Peyer's patch (tissue), 4 donors: ENCODE measurements at regions not wholly inside any gene's neighbourhood (a gene's known extent, or its start where the extent isn't known, plus 50 kb on each side); places are given as distances from the start of the nearest gene placed in this dataset.

Experiments used
- DNase-seq, 3 donors: peaks; one replicate each; pipeline ENCODE4 v3.0.0-alpha.2; 2017 to 2019
- H3K27ac ChIP-seq, 4 donors: fragments of 200-600 bp; sonication (generic); one replicate each; pipeline ENCODE4 v1.5.1; 2016 to 2019
- H3K27me3 ChIP-seq, 2 donors: fragments of 200-600 bp; sonication (generic); one replicate each; pipeline ENCODE4 v1.5.1; 2019
- H3K36me3 ChIP-seq, 3 donors: fragments of 200-600 bp; sonication (generic); one replicate each; pipeline ENCODE4 v1.5.1; 2016 to 2019
- H3K4me1 ChIP-seq, 4 donors: fragments of 200-600 bp; sonication (generic); one replicate each; pipeline ENCODE4 v1.5.1; 2016 to 2019
- H3K4me3 ChIP-seq, 4 donors: fragments of 200-600 bp; sonication (generic); 1 replicate in 3 of 4; 2 replicates in 1 of 4; pipeline ENCODE4 v1.5.1; 2016 to 2019; ENCODE audit warnings: mild to moderate bottlenecking in 1 of 4
- H3K9me3 ChIP-seq, 4 donors: fragments of 200-600 bp; sonication (generic); one replicate each; pipeline ENCODE4 v1.5.1; 2016 to 2019; ENCODE audit warnings: mild to moderate bottlenecking in 1 of 4
- POLR2A ChIP-seq, 2 donors: fragments of 450-650 bp; IDR thresholded peaks; one replicate each; pipeline ENCODE4 v1.5.1; 2017; ENCODE audit warnings: antibody characterized with exemption in 2 of 2, mild to moderate bottlenecking in 2 of 2, moderate library complexity in 2 of 2
- TF ChIP-seq, protein P1 (sequence below), 6 experiments: fragments of 450-650 bp in 4 of 6; fragments of 200-600 bp in 2 of 6; sonication (generic) in 1 of 6; IDR thresholded peaks; one replicate each; pipeline ENCODE4 v1.5.1; 2017 to 2019; ENCODE audit warnings: antibody characterized with exemption in 6 of 6, mild to moderate bottlenecking in 3 of 6, moderate library complexity in 1 of 6

DNA sequence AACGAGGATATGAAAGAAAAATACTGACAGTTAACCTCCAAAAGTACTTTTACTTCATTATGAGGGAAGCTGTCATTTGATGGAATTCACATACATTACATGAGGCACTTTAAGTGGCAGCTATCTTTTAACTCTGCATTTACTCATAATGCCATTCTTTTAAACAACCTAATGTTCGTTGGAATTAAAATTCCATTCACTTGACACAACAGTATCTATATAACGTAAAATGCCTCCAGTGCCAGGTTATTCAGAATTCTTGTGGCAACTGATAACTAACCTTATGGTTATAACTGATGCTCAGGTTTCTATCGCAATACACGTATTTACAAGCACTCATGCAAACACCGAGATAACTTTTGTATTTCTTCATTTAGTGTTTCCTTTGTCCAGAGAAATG is 376.9 kb upstream of the GRAMD2B start:
- Histone ChIP-seq H3K36me3 (no peaks in the 10 kb centered on the region), H3K4me3 (no peak overlapping the region), H3K27me3 (no peaks in the 10 kb centered on the region), H3K4me1 (no peaks in the 10 kb centered on the region), H3K9me3 (no peaks in the 10 kb centered on the region), H3K27ac (no peak overlapping the region)
- DNase-seq: no peak
- TF ChIP-seq, protein P1, sequence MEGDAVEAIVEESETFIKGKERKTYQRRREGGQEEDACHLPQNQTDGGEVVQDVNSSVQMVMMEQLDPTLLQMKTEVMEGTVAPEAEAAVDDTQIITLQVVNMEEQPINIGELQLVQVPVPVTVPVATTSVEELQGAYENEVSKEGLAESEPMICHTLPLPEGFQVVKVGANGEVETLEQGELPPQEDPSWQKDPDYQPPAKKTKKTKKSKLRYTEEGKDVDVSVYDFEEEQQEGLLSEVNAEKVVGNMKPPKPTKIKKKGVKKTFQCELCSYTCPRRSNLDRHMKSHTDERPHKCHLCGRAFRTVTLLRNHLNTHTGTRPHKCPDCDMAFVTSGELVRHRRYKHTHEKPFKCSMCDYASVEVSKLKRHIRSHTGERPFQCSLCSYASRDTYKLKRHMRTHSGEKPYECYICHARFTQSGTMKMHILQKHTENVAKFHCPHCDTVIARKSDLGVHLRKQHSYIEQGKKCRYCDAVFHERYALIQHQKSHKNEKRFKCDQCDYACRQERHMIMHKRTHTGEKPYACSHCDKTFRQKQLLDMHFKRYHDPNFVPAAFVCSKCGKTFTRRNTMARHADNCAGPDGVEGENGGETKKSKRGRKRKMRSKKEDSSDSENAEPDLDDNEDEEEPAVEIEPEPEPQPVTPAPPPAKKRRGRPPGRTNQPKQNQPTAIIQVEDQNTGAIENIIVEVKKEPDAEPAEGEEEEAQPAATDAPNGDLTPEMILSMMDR (IDR thresholded peaks at IDR 0.05): no peak
- no peak for TF ChIP-seq POLR2A (IDR thresholded peaks at IDR 0.05)

DNA sequence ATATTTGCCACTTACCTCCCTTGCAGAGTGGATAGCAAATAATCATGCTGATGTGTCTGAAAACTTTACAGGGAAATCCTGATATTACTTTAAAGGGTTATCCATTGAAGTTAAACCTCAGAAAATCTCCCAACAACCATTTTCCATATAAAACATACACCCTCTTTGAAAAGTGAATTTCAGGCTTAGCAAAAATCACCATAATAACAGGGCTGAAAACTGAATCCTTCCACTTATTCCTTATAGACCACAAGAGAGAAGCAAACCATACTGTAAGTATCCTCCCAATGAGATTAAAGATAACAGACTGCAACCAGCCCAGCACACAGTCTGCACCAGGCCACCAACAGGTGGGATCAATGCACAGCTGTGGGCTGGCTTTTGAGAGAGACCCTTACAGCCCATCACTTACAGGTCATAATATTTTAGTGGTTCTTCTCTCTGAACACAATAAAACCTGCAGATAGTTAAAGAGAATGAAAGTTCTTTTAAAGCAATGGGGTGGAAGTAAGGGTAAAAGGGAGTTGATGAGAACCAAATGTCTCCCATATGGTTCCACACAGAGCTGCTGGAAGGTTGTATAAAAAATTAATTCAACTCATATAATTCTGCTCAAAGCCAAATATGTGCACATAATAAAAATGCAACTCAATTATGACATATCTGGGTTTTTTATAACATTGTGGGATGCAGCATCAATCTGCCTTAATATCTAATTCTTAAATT is 376.2 kb upstream of the GRAMD2B start:
- no peaks in the 10 kb centered on the region for H3K36me3 ChIP-seq

DNA sequence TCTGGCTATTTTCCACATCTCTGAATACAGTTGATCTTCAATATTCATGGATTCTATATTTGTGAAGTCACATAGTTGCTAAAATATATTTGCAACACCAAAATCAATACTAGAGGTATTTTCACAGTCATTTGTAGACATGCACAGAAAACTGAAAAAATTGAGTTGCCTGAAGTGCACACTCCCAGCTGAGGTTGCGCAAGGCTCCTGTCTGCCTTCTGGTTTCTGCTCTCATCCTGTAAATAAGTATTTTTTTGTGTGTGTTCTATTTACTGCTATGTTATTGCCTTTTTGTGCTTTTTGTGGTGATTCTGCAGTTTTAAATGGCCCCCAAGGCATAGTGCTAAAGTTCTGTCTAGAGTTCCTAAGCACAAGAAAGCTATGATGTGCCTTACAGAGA is 371.1 kb upstream of the GRAMD2B start:
- Histone ChIP-seq H3K4me3 (no peak overlapping the region), H3K27me3 (no peaks in the 10 kb centered on the region), H3K9me3 (no peaks in the 10 kb centered on the region), H3K36me3 (no peaks in the 10 kb centered on the region), H3K27ac (no peak overlapping the region), H3K4me1 (no peaks in the 10 kb centered on the region)
- DNase-seq: no peak
- TF ChIP-seq, protein P1 (IDR thresholded peaks at IDR 0.05): no peak
- TF ChIP-seq POLR2A (IDR thresholded peaks at IDR 0.05): no peak

More for the DNA sequence above, 376.2 kb upstream of the GRAMD2B start:
- no peaks in the 10 kb centered on the region for H3K9me3 ChIP-seq
- no peak overlapping the region for H3K4me3 ChIP-seq
- no peak overlapping the region for H3K27ac ChIP-seq
- DNase-seq: no peak
- H3K27me3 ChIP-seq: no peaks in the 10 kb centered on the region
- TF ChIP-seq POLR2A (IDR thresholded peaks at IDR 0.05): no peak
- TF ChIP-seq, protein P1 (IDR thresholded peaks at IDR 0.05): no peak
- H3K4me1 ChIP-seq: no peaks in the 10 kb centered on the region

DNA sequence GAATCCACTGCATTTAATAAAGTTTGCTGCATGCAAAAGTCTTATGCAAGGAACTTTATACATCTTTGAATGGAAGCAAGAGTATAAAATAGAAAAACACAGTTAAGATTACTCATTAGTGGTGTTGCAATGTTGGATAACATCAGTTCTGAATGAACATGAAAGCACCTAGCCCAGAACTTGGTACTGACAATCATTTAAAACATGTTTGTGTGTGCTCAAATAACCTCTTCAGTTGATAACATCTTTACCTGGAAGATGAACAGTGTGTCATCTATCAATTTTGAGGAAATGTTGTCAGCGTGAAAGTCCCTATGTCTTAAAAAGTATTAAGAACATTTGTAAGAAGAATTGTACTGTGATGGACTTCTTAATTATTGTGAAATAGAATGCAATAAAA is 370.4 kb upstream of the GRAMD2B start:
- TF ChIP-seq, protein P1 (IDR thresholded peaks at IDR 0.05): no peak
- TF ChIP-seq POLR2A (IDR thresholded peaks at IDR 0.05): no peak

DNA sequence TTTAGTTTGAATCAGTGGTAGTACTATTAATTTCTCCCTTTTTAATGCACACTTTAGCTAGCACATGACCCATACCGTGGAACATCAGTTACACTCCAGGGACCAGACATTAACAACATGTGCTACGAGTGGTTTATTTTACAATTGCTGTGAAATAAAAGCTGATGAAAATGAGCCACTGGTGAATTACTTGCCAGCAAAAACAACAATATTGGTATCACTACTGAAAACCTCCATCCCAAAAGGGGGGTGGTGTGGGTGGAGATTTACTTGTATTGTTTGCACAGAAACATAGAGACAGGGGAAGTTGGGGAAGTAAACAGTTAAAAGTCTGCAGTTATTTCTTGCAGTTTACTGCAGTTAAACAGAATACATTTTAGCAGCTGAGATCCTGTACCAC is 369.6 kb upstream of the GRAMD2B start:
- Histone ChIP-seq H3K4me1 (no peaks in the 10 kb centered on the region), H3K36me3 (no peaks in the 10 kb centered on the region), H3K9me3 (no peaks in the 10 kb centered on the region), H3K4me3 (no peak overlapping the region), H3K27me3 (no peaks in the 10 kb centered on the region), H3K27ac (no peak overlapping the region)
- TF ChIP-seq, protein P1 (IDR thresholded peaks at IDR 0.05): no peak
- TF ChIP-seq POLR2A (IDR thresholded peaks at IDR 0.05): no peak
- DNase-seq: no peak

More for the DNA sequence above, 370.4 kb upstream of the GRAMD2B start:
- Histone ChIP-seq H3K36me3 (no peaks in the 10 kb centered on the region), H3K4me1 (no peaks in the 10 kb centered on the region), H3K9me3 (no peaks in the 10 kb centered on the region), H3K27ac (no peak overlapping the region), H3K27me3 (no peaks in the 10 kb centered on the region), H3K4me3 (no peak overlapping the region)
- no peak for DNase-seq
